Transverse colon (tissue), 4 donors: ENCODE measurements at regions not wholly inside any gene's neighbourhood (a gene's known extent, or its start where the extent isn't known, plus 50 kb on each side); places are given as distances from the start of the nearest gene placed in this dataset.

ENCODE experiments used
- CTCF ChIP-seq, 5 experiments: fragments of 200-600 bp in 3 of 5; fragments of 450-650 bp in 2 of 5; sonication (generic) in 3 of 5; IDR thresholded peaks; 1 replicate in 2 of 5; 2 replicates in 3 of 5; pipeline ENCODE4 v1.5.1; 2016 to 2017; ENCODE audit warnings: antibody characterized with exemption in 5 of 5, inconsistent platforms in 3 of 5, mild to moderate bottlenecking in 2 of 5, moderate library complexity in 1 of 5
- EP300 ChIP-seq: sonication (generic); formaldehyde crosslinking; IDR thresholded peaks from one replicate; pipeline ENCODE4 v1.6.1; 2017; ENCODE audit warnings: antibody characterized with exemption, low read depth
- POLR2AphosphoS5 ChIP-seq, 3 donors: sonication (generic); formaldehyde crosslinking; IDR thresholded peaks; one replicate each; pipeline ENCODE4 v1.6.1; 2016; ENCODE audit warnings: antibody characterized with exemption in 3 of 3

DNA sequence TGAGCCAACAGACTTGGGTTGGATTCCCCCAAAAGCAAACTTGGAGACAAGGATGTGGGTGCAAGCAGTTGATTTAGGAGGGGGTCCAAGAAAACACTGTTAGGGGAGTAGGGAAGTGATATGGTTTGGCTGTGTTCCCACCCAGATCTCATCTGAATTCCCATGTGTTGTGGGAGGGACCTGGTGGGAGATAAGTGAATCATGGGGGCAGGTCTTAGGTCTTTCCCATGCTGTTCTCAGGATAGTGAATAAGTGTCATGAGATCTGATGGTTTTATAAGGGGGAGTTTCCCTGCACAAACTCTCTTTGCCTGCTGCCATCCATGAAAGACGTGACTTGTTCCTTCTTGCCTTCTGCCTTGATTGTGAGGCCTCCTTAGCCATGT is 542.6 kb downstream of the DHX35 start:
- TF ChIP-seq POLR2AphosphoS5 (IDR thresholded peaks at IDR 0.05) (no peak), CTCF (IDR thresholded peaks at IDR 0.05) (no peak), EP300 (no peak)
